ENCODE measurements at regions not wholly inside any gene's neighbourhood (a gene's known extent, or its start where the extent isn't known, plus 50 kb on each side); places are given as distances from the start of the nearest gene placed in this dataset.

DNA sequence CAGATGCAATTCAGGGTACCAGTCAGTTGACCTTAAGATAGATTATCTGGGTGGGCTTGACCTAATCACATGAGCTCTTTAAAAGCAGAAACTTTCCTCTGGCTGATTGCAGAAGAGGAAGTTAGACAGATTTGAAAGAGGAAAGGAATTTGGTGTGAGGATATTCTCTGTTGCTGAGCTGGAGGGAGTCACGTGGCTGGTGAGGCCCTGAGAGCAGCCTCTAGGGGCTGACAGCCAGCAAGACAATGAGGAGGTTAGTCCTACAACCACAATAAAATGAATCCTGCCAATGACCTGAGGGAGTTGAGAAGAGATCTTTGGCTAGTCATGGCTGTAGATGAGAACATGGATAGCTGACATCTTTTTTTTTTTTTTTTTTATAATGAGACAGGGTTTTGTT lies 87.0 kb upstream of the B3GAT2 start:
- TF ChIP-seq, protein P1, sequence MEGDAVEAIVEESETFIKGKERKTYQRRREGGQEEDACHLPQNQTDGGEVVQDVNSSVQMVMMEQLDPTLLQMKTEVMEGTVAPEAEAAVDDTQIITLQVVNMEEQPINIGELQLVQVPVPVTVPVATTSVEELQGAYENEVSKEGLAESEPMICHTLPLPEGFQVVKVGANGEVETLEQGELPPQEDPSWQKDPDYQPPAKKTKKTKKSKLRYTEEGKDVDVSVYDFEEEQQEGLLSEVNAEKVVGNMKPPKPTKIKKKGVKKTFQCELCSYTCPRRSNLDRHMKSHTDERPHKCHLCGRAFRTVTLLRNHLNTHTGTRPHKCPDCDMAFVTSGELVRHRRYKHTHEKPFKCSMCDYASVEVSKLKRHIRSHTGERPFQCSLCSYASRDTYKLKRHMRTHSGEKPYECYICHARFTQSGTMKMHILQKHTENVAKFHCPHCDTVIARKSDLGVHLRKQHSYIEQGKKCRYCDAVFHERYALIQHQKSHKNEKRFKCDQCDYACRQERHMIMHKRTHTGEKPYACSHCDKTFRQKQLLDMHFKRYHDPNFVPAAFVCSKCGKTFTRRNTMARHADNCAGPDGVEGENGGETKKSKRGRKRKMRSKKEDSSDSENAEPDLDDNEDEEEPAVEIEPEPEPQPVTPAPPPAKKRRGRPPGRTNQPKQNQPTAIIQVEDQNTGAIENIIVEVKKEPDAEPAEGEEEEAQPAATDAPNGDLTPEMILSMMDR (conservative IDR thresholded peaks at IDR 0.05): no peak
- TF ChIP-seq ZFX (IDR thresholded peaks at IDR 0.05): no peak
